GM10266 (cell line): ENCODE measurements at regions not wholly inside any gene's neighbourhood (a gene's known extent, or its start where the extent isn't known, plus 50 kb on each side); places are given as distances from the start of the nearest gene placed in this dataset.

ENCODE experiments used
- DNase-seq: peaks from one replicate; pipeline ENCODE4 v3.0.0; 2012; ENCODE audit errors: extremely low spot score
- TF ChIP-seq, protein P1 (sequence below): IDR thresholded peaks from 2 replicates; pipeline ENCODE4 v1.5.1; 2012; ENCODE audit warnings: mild to moderate bottlenecking, low read depth; ENCODE audit not compliant: control insufficient read depth, insufficient read depth; ENCODE audit errors: missing control alignments

DNA sequence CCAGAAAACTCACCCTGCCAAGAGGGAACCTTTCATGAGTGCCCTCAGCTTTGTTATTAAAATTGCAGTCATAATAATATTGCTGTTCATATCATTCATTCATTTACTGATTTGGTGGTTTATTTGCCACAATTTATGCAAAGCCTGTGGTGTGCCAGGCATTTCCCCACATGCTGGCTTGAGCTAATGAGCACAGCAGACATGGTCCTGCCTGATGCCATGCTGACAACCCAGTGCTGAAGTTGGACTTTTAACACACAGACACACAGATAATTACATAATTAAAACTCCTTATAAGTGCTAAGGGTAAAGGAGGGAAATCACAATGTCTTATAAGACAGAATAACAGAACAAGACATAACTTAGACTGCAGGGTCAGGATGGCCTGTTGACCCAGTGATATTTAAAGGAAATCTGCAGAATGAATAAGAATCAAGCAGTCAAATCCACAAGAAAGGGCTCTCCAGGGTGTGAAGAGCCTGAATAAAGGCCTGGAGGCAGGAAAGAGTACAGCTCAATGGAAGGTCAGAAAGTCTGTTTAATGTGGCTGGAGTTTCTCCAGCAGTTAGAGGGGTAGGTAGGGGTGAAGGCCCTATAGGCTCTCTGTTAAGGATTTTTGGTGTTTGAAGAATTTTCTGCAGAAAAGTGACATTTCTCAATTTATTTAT, 196.9 kb upstream of the CDH11 start:
- TF ChIP-seq, protein P1, sequence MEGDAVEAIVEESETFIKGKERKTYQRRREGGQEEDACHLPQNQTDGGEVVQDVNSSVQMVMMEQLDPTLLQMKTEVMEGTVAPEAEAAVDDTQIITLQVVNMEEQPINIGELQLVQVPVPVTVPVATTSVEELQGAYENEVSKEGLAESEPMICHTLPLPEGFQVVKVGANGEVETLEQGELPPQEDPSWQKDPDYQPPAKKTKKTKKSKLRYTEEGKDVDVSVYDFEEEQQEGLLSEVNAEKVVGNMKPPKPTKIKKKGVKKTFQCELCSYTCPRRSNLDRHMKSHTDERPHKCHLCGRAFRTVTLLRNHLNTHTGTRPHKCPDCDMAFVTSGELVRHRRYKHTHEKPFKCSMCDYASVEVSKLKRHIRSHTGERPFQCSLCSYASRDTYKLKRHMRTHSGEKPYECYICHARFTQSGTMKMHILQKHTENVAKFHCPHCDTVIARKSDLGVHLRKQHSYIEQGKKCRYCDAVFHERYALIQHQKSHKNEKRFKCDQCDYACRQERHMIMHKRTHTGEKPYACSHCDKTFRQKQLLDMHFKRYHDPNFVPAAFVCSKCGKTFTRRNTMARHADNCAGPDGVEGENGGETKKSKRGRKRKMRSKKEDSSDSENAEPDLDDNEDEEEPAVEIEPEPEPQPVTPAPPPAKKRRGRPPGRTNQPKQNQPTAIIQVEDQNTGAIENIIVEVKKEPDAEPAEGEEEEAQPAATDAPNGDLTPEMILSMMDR = no peak
- no peak for DNase-seq

DNA sequence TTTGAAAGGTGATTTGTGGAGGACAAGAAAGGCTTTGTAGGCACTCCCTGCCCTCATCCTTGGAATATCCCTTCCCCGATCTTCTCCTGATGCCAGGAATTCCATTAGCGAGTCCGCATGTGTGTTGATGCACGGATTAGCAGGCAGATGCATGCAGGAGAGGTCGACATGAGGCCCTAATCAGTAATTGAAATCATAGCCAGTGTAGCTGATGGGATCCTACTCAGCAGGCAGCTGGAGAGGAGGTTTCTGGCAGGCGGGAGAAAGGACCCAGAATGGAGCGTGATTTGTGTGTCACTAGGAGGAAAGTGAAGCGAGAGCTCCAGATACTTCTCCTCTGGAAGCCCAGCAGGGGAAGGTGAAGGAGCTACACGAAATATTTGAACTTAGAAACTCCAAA, 196.3 kb upstream of the CDH11 start:
- no peak for DNase-seq
- TF ChIP-seq, protein P1 = no peak

DNA sequence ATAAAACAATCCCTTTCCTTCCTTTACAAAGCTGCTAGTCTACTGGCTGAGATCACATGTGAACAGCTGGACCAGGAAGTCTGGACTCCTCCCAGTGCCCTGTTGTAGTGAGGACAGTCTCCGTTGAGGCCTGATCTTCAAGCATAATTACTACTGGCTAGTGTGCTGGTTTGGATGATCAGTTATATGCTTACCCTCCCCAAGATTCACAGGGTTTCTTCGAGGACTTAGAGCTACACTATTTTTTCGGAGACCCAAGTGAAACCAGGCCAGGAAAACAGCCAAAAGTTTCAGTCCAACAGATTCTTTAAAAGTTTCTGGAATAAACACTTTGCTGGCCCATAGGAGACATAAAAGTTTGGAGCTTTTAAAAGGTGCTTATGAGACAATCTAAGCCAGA, 194.9 kb upstream of the CDH11 start:
- no peak for DNase-seq
- TF ChIP-seq, protein P1 = no peak

DNA sequence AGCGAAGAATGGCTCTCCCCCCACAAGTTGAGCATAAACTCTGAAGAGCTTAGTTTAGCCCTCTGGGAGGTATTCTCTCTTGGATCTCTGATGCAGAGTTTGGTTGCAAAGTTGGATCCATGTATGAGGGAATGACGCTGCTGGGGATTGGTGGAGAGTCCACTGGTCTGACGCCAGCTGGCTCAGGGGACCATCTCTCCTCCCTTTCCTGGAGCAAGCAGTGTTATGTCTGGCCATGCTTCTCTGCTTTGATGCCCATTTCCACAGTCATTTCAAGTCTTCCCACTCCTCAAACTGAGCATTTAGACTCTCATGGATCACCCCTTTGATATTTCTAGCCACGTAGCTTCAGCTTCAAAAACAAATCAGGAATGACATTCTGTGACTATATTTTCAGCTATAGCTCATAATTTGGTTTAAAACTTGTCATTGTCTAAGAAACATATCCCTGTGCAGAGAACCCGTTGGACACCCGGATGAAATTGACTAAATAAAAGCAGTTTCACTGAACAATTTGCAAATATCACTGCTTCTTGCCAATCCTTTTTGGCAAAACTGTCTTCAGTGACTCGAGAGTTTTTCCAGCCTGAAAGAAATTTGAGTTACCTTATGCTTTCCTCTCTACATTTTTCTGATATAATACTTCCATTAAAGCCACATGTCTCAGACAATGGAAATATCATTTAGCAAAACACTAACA, 193.4 kb upstream of the CDH11 start:
- TF ChIP-seq, protein P1 = no peak
- no peak for DNase-seq

DNA sequence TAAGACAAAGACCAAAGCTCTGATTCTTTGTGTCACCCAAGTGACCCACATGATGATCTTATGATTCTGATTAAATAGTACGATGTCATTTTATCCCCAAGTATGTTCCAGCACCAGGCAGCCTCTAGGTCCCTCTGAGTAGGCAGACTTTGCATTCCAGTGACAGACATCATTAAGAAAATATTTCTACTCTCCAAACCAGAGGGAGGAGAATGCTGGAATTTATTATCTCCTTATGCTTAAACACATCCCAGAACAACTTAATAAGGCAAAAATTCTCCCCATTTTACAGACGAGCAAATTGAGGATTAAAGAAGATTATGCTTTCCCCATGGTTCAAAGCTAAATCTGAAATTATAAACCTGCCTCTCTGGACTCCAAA, 192.8 kb upstream of the CDH11 start:
- no peak for DNase-seq
- TF ChIP-seq, protein P1 = no peak

DNA sequence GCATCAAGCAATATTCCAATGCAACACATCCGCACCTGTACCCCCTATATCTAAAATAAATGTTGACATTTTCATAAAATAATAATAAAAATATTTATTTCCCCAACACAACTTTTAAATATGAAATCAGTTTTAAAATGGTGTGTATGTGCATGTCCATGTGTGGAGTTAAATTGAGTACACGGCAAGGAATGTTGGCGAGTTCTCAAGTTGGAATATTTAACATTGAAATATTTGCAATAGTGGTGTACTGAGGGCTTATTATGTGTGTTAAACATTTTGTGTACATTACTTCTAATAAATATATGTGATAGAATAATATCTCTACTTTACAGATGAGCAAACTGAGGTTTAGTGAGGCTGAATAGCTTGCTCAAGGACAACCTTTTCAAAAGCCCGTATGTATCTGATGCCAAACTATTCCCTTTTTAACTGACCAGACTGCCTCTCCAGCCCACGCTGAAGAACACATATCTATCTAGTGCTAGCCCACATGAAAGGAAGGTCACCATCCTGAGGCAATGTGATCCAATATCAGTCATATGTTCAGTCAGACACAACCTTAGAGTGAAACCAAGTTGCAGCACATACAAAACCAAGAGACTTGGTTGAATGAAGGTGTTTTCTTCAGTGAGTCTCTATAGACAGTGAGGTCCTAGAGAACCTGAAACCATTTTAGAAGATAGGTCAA, 192.2 kb upstream of the CDH11 start:
- TF ChIP-seq, protein P1 = no peak
- DNase-seq = no peak

DNA sequence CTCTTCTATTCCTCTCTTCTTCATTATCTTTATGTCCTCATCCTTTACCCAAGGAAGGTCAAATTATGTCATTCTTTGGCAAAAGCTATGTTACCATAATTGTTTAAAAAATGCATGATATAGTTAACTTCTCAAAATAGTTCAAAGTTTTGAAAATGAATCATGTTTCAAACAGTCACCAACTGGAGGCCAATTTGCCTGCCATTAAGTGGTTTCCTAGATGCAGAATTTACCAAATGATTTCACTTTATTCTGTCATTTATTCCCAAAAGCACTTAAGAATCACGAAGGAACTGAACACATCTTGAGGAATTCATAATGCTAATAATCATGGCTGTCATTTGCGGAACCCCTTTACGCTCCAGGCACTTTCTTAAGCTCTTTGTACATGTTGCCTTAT, 190.9 kb upstream of the CDH11 start:
- TF ChIP-seq, protein P1 = no peak
- no peak for DNase-seq
